Sigmoid colon (tissue), 6 donors: ENCODE measurements at regions not wholly inside any gene's neighbourhood (a gene's known extent, or its start where the extent isn't known, plus 50 kb on each side); places are given as distances from the start of the nearest gene placed in this dataset.
"Not testable (repeated sequence)": the region's sequence is repeated elsewhere in the genome, so short reads cannot be mapped to it uniquely, and the experiment has no call there.

Source experiments
- DNase-seq: peaks from one replicate; pipeline ENCODE4 v3.0.0-alpha.2; 2019
- H3K27ac ChIP-seq, 4 donors: fragments of 200-600 bp; sonication (generic); one replicate each; pipeline ENCODE4 v1.5.1; 2016 to 2019; ENCODE audit warnings: mild to moderate bottlenecking in 1 of 4
- H3K27me3 ChIP-seq, 3 donors: fragments of 200-600 bp; sonication (generic); one replicate each; pipeline ENCODE4 v1.5.1; 2019; ENCODE audit warnings: mild to moderate bottlenecking in 1 of 3
- H3K36me3 ChIP-seq, 4 donors: fragments of 200-600 bp; sonication (generic); one replicate each; pipeline ENCODE4 v1.5.1; 2016 to 2019
- H3K4me1 ChIP-seq, 4 donors: fragments of 200-600 bp; sonication (generic); one replicate each; pipeline ENCODE4 v1.5.1; 2017 to 2019
- H3K4me3 ChIP-seq, 4 donors: fragments of 200-600 bp; sonication (generic); one replicate each; pipeline ENCODE4 v1.5.1; 2017 to 2019; ENCODE audit warnings: mild to moderate bottlenecking in 2 of 4, moderate library complexity in 1 of 4
- H3K9me3 ChIP-seq, 4 donors: fragments of 200-600 bp in 3 of 4; sonication (generic) in 3 of 4; one replicate each; pipeline versions ENCODE4 v1.5.1 to v1.6.1; 2013 to 2019
- CTCF ChIP-seq, 4 experiments: fragments of 450-650 bp in 3 of 4; fragments of 200-600 bp in 1 of 4; IDR thresholded peaks; one replicate each; pipeline ENCODE4 v1.5.1; 2016 to 2019; ENCODE audit warnings: antibody characterized with exemption in 4 of 4, mild to moderate bottlenecking in 3 of 4, moderate library complexity in 2 of 4
- EP300 ChIP-seq, 4 donors: sonication (generic); formaldehyde crosslinking; IDR thresholded peaks; one replicate each; pipeline ENCODE4 v1.6.1; 2017; ENCODE audit warnings: antibody characterized with exemption in 4 of 4
- POLR2A ChIP-seq, 2 donors: fragments of 450-650 bp; IDR thresholded peaks; one replicate each; pipeline ENCODE4 v1.6.1; 2016; ENCODE audit warnings: antibody characterized with exemption in 2 of 2, mild to moderate bottlenecking in 2 of 2, moderate library complexity in 2 of 2
- POLR2AphosphoS5 ChIP-seq, 4 donors: sonication (generic); formaldehyde crosslinking; IDR thresholded peaks; one replicate each; pipeline ENCODE4 v1.6.1; 2017; ENCODE audit warnings: antibody characterized with exemption in 4 of 4
- WGBS, 2 donors: extraction: QIAGEN DNeasy Blood & Tissue Kit; methylation state at CpG; one replicate each; pipeline ENCODE4 v1.1.7; 2013; 5-methylcytosine and 5-hydroxymethylcytosine counted together
- intact Hi-C: fragments of 100-400 bp; cut with DNase I; formaldehyde crosslinking; loops from one replicate; pipeline ENCODE4 v1.15.1; 2023
- donor health status: healthy with polysubstance abuse.
- donor health status: healthy.

- no peak overlapping the region for H3K4me3 ChIP-seq
- no peaks in the 10 kb centered on the region for H3K4me1 ChIP-seq
- no peaks in the 10 kb centered on the region for H3K9me3 ChIP-seq
- TF ChIP-seq EP300 (IDR thresholded peaks at IDR 0.05) (no peak), POLR2AphosphoS5 (IDR thresholded peaks at IDR 0.05) (no peak), POLR2A (IDR thresholded peaks at IDR 0.05) (no peak), CTCF (IDR thresholded peaks at IDR 0.05) (no peak)
- DNase-seq = no peak
- intact Hi-C loops = no loop called here
- no peaks in the 10 kb centered on the region for H3K36me3 ChIP-seq
- WGBS, 2 donors = 68 to 70% methylated on average over 1 of the region's 1 CpG
- no peaks in the 10 kb centered on the region for H3K27me3 ChIP-seq
- H3K27ac ChIP-seq = no peak overlapping the region
These were observed 1387.0 kb upstream of the RAG2 start for GRCh38 chr11:37984991-37985390.

GRCh38 chr11:37978647-37979046, 1380.6 kb upstream of the RAG2 start:
- intact Hi-C loops = no loop called here
- Histone ChIP-seq H3K36me3 (no peaks in the 10 kb centered on the region), H3K27me3 (no peaks in the 10 kb centered on the region), H3K27ac (no peak overlapping the region), H3K9me3 (no peaks in the 10 kb centered on the region), H3K4me3 (no peak overlapping the region), H3K4me1 (no peaks in the 10 kb centered on the region)
- WGBS, 2 donors = 68 to 69% methylated on average over 1 of the region's 1 CpG
- TF ChIP-seq POLR2AphosphoS5 (IDR thresholded peaks at IDR 0.05) = no peak
- TF ChIP-seq EP300 (IDR thresholded peaks at IDR 0.05) = no peak
- no peak for TF ChIP-seq POLR2A (IDR thresholded peaks at IDR 0.05)
- TF ChIP-seq CTCF (IDR thresholded peaks at IDR 0.05) = no peak
- DNase-seq = no peak

- H3K4me1 ChIP-seq = no peaks in the 10 kb centered on the region
- intact Hi-C loops = no loop called here
- H3K36me3 ChIP-seq = no peaks in the 10 kb centered on the region
- H3K4me3 ChIP-seq = no peak overlapping the region
- no peak overlapping the region for H3K27ac ChIP-seq
- H3K9me3 ChIP-seq = no peaks in the 10 kb centered on the region
- 73 to 88% methylated on average over 2 of the region's 2 CpGs for whole genome bisulfite sequencing, 2 donors
- no peaks in the 10 kb centered on the region for H3K27me3 ChIP-seq
- no peak for DNase-seq
- no peak for TF ChIP-seq POLR2A (IDR thresholded peaks at IDR 0.05)
- TF ChIP-seq POLR2AphosphoS5 (IDR thresholded peaks at IDR 0.05) = no peak
- no peak for TF ChIP-seq CTCF (IDR thresholded peaks at IDR 0.05)
- TF ChIP-seq EP300 (IDR thresholded peaks at IDR 0.05) = no peak
These were observed 1375.9 kb upstream of the RAG2 start for GRCh38 chr11:37973941-37974340.

GRCh38 chr11:37972691-37973090, 1374.7 kb upstream of the RAG2 start:
- H3K27me3 ChIP-seq = no peaks in the 10 kb centered on the region
- WGBS, 2 donors = 48 to 58% methylated on average over 2 of the region's 2 CpGs
- no peaks in the 10 kb centered on the region for H3K4me1 ChIP-seq
- intact Hi-C loops = no loop called here
- no peak for DNase-seq
- H3K4me3 ChIP-seq = no peak overlapping the region
- H3K27ac ChIP-seq = no peak overlapping the region
- no peak for TF ChIP-seq POLR2A (IDR thresholded peaks at IDR 0.05)
- TF ChIP-seq EP300 (IDR thresholded peaks at IDR 0.05) = no peak
- TF ChIP-seq CTCF (IDR thresholded peaks at IDR 0.05) = no peak
- TF ChIP-seq POLR2AphosphoS5 (IDR thresholded peaks at IDR 0.05) = no peak
- no peaks in the 10 kb centered on the region for H3K36me3 ChIP-seq
- H3K9me3 ChIP-seq = no peaks in the 10 kb centered on the region

- H3K9me3 ChIP-seq, intact Hi-C loops, H3K27ac ChIP-seq, H3K4me1 ChIP-seq, H3K36me3 ChIP-seq, H3K27me3 ChIP-seq, H3K4me3 ChIP-seq, DNase-seq: not testable (repeated sequence)
- WGBS, 2 donors = 81 to 85% methylated on average over 4 of the region's 4 CpGs
These were observed 1371.3 kb upstream of the RAG2 start for GRCh38 chr11:37969336-37969735.
